HepG2 (cell line): ENCODE measurements at regions not wholly inside any gene's neighbourhood (a gene's known extent, or its start where the extent isn't known, plus 50 kb on each side); places are given as distances from the start of the nearest gene placed in this dataset.
A peak's percentile ranks its signal among the peaks of the same experiment; 100 is the strongest.

Experiments used
- ADNP ChIP-seq: sonication (generic); formaldehyde crosslinking; IDR thresholded peaks from 2 replicates; pipeline ENCODE4 v1.4.0; 2020; ENCODE audit warnings: missing genetic modification reagents
- ATM ChIP-seq: fragments of 450-650 bp; IDR thresholded peaks from 2 replicates; pipeline ENCODE4 v1.7.1; 2017; ENCODE audit warnings: mild to moderate bottlenecking, borderline replicate concordance
- CEBPB ChIP-seq: IDR thresholded peaks from 2 replicates; pipeline ENCODE4 v1.6.1; 2011; ENCODE audit warnings: low read depth, low read length, improper control_type of control experiment, borderline replicate concordance
- CEBPG ChIP-seq: IDR thresholded peaks from 2 replicates; pipeline ENCODE4 v1.6.1; 2016
- FOXA3 ChIP-seq: IDR thresholded peaks from 2 replicates; pipeline ENCODE4 v1.6.1; 2016; ENCODE audit warnings: missing genetic modification reagents, missing compliant biosample characterization
- FOXP1 ChIP-seq, 2 experiments: fragments of 450-650 bp in 1 of 2; IDR thresholded peaks; 2 replicates each; pipeline ENCODE4 v1.6.1; 2017 to 2018; ENCODE audit warnings: antibody characterized with exemption in 1 of 2
- GATAD2A ChIP-seq: IDR thresholded peaks from 2 replicates; pipeline ENCODE4 v1.6.1; 2016
- KDM4B ChIP-seq: sonication (generic); formaldehyde crosslinking; IDR thresholded peaks from 2 replicates; pipeline ENCODE4 v1.4.0; 2020; ENCODE audit warnings: missing genetic modification reagents
- KLF16 ChIP-seq, 2 experiments: sonication (generic) in 1 of 2; formaldehyde crosslinking in 1 of 2; IDR thresholded peaks; 2 replicates each; pipeline versions ENCODE4 v1.6.1 to v1.8.0; 2016 to 2023; ENCODE audit warnings: missing genetic modification reagents in 2 of 2, missing compliant biosample characterization in 1 of 2
- PAXIP1 ChIP-seq: sonication (generic); formaldehyde crosslinking; conservative IDR thresholded peaks from 2 replicates; pipeline ENCODE4 v1.4.0; 2020; ENCODE audit warnings: mild to moderate bottlenecking, missing genetic modification reagents, moderate library complexity
- PRMT3 ChIP-seq: sonication (generic); formaldehyde crosslinking; IDR thresholded peaks from 2 replicates; pipeline ENCODE4 v1.8.1; 2022; ENCODE audit warnings: low read depth, mild to moderate bottlenecking, moderate library complexity, missing genetic modification reagents, borderline replicate concordance
- REPIN1 ChIP-seq: sonication (generic); formaldehyde crosslinking; IDR thresholded peaks from 2 replicates; pipeline ENCODE4 v1.8.0; 2022; ENCODE audit warnings: missing genetic modification reagents, low read depth, mild to moderate bottlenecking, borderline replicate concordance
- SKI ChIP-seq: fragments of 450-650 bp; IDR thresholded peaks from one replicate; pipeline ENCODE4 v1.6.1; 2018; ENCODE audit warnings: mild to moderate bottlenecking; ENCODE audit not compliant: partially characterized antibody
- SOX13 ChIP-seq, 3 experiments: fragments of 450-650 bp in 1 of 3; sonication (generic) in 1 of 3; formaldehyde crosslinking in 1 of 3; IDR thresholded peaks in 2 of 3; conservative IDR thresholded peaks in 1 of 3; 2 replicates each; pipeline versions ENCODE4 v1.5.0 to v1.6.1; 2016 to 2020; ENCODE audit warnings: antibody characterized with exemption in 1 of 3, mild to moderate bottlenecking in 1 of 3, missing compliant biosample characterization in 1 of 3, missing genetic modification reagents in 1 of 3, moderate library complexity in 1 of 3
- SOX5 ChIP-seq: IDR thresholded peaks from 2 replicates; pipeline ENCODE4 v1.6.1; 2016; ENCODE audit warnings: borderline replicate concordance
- TCF7 ChIP-seq: sonication (generic); IDR thresholded peaks from 2 replicates; pipeline ENCODE4 v1.6.1; 2016; ENCODE audit warnings: antibody characterized with exemption, low read depth
- TCF7L2 ChIP-seq: IDR thresholded peaks from 2 replicates; pipeline ENCODE4 v1.6.1; 2011; ENCODE audit warnings: mild to moderate bottlenecking, low read depth, low read length, moderate library complexity
- ZFP36 ChIP-seq: fragments of 150-350 bp; IDR thresholded peaks from 2 replicates; pipeline ENCODE4 v1.6.1; 2018; ENCODE audit warnings: borderline replicate concordance, low read length, low read depth; ENCODE audit not compliant: partially characterized antibody
- ZNF530 ChIP-seq: sonication (generic); formaldehyde crosslinking; IDR thresholded peaks from 2 replicates; pipeline ENCODE4 v1.5.0; 2020; ENCODE audit warnings: low read depth, mild to moderate bottlenecking, missing genetic modification reagents
- ZNF558 ChIP-seq: sonication (generic); formaldehyde crosslinking; IDR thresholded peaks from 2 replicates; pipeline ENCODE4 v1.9.0; 2022; ENCODE audit warnings: mild to moderate bottlenecking, missing genetic modification reagents, borderline replicate concordance
- ZNF790 ChIP-seq: sonication (generic); formaldehyde crosslinking; IDR thresholded peaks from 2 replicates; pipeline ENCODE4 v1.8.0; 2022; ENCODE audit warnings: missing genetic modification reagents, mild to moderate bottlenecking, borderline replicate concordance
- TF ChIP-seq, protein P1 (sequence below): sonication (generic); formaldehyde crosslinking; conservative IDR thresholded peaks from 2 replicates; pipeline ENCODE4 v1.8.1; 2023; ENCODE audit warnings: missing genetic modification reagents

DNA sequence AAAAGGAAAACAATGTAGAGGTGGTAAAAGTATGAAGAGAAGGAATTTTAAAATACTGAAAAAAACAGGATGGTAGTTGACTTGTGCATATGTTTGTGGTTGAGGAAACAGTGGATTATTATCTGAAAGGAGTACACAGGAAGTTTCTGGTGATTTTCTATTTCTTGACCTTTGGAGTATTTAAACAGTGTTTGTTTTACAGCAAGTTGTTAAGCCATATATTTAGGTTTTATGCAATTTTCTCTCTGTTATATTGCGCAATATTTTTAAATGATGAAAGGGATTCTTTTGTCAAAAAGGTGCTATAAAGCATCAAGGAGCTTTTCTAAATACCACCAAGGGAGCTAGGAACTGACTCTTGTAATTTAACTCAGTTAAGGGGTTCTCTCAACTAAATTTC, 343.1 kb upstream of the MAOA start (continued):
- TF ChIP-seq ZNF790 (CRISPR knock-in tag) (no peak), FOXP1 (IDR thresholded peaks at IDR 0.05) (no peak), FOXP1 (CRISPR knock-in tag; IDR thresholded peaks at IDR 0.05) (peak; percentile 69; the same call in 1 of the 2 replicates), CEBPB (peak; percentile 97), FOXA3 (CRISPR knock-in tag) (peak; percentile 63), GATAD2A (CRISPR knock-in tag) (peak; percentile 69), SOX5 (peak; percentile 79; the same call in 1 of the 2 replicates), ZNF530 (CRISPR knock-in tag) (no peak), REPIN1 (CRISPR knock-in tag) (no peak), CEBPG (CRISPR knock-in tag) (peak; percentile 88), ZFP36 (no peak), KLF16 (CRISPR knock-in tag; IDR thresholded peaks at IDR 0.05) (no peak), ATM (no peak), KDM4B (CRISPR knock-in tag) (no peak), TCF7 (peak; percentile 39), TCF7L2 (peak; percentile 46; the same call in 1 of the 2 replicates), PAXIP1 (CRISPR knock-in tag) (peak; percentile 35), SOX13 (IDR thresholded peaks at IDR 0.05) (no peak), SOX13 (CRISPR knock-in tag; conservative IDR thresholded peaks at IDR 0.05 in 1 of 2, IDR thresholded peaks at IDR 0.05 in 1 of 2) (peak in 1 of 2 experiments; percentile 73; a peak in 2 of 4 replicates), ADNP (CRISPR knock-in tag) (no peak), PRMT3 (no peak), SKI (no peak), ZNF558 (no peak)
- TF ChIP-seq, protein P1, sequence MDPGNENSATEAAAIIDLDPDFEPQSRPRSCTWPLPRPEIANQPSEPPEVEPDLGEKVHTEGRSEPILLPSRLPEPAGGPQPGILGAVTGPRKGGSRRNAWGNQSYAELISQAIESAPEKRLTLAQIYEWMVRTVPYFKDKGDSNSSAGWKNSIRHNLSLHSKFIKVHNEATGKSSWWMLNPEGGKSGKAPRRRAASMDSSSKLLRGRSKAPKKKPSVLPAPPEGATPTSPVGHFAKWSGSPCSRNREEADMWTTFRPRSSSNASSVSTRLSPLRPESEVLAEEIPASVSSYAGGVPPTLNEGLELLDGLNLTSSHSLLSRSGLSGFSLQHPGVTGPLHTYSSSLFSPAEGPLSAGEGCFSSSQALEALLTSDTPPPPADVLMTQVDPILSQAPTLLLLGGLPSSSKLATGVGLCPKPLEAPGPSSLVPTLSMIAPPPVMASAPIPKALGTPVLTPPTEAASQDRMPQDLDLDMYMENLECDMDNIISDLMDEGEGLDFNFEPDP = no peak
